HepG2 (cell line): ENCODE measurements at regions not wholly inside any gene's neighbourhood (a gene's known extent, or its start where the extent isn't known, plus 50 kb on each side); places are given as distances from the start of the nearest gene placed in this dataset.

ENCODE experiments used
- ATAC-seq: fragments of 200-7000 bp; cut with Tn5 transposase; 3 replicates; pipeline ENCODE4 v1.9.1; 2020; ENCODE audit warnings: mild to moderate bottlenecking, moderate library complexity
- BruUV-seq: library from RNA; stranded (reverse); fragments of 400-500 nt; replicated peaks from 2 replicates; lab custom pipeline; 2021; lab: Mats Ljungman, UMichigan
- CTCF ChIA-PET: fragments of 300-600 bp; formaldehyde crosslinking; extraction: SDS; loops from one replicate; lab custom pipeline; 2021; ENCODE audit warnings: low total read pairs, inconsistent platforms, low intra/inter-chr PET ratio; lab: Yijun Ruan, JAX
- POLR2A ChIA-PET: fragments of 350-600 bp; sonication (Branson Sonifier 250); formaldehyde crosslinking; loops from one replicate; lab custom pipeline; 2020; ENCODE audit warnings: antibody characterized with exemption, inconsistent platforms; lab: Yijun Ruan, JAX
- DNase-seq: peaks from one replicate; pipeline ENCODE4 v3.0.0-alpha.2; 2015; ENCODE audit warnings: low spot score
- FAIRE-seq: peaks from 3 replicates; lab custom pipeline; 2011; peaks lifted over from hg19 to GRCh38; lab: Jason Lieb, UNC
- H2AFZ ChIP-seq: one replicate; pipeline ENCODE4 v1.6.1; 2011; ENCODE audit warnings: low read length, inconsistent platforms
- H3K27ac ChIP-seq: fragments of 300-600 bp; 3 replicates; pipeline ENCODE4 v1.8.0; 2011; ENCODE audit warnings: mixed run types, mild to moderate bottlenecking, mixed read lengths, low read length, inconsistent platforms; ENCODE audit not compliant: insufficient read depth; ENCODE audit errors: extremely low read length
- H3K27me3 ChIP-seq, 2 experiments: fragments of 200-600 bp in 1 of 2; 2 replicates in 1 of 2; 3 replicates in 1 of 2; pipeline versions ENCODE4 v1.6.0 to v1.8.0; 2011; ENCODE audit warnings: low read length in 2 of 2, mild to moderate bottlenecking in 2 of 2, moderate library complexity in 2 of 2, inconsistent platforms in 1 of 2; ENCODE audit not compliant: insufficient read depth in 2 of 2, control insufficient read depth in 1 of 2
- H3K36me3 ChIP-seq, 2 experiments: fragments of 200-600 bp in 1 of 2; replicated peaks in 1 of 2; 2 replicates in 1 of 2; 3 replicates in 1 of 2; pipeline versions ENCODE4 v1.5.1 to v1.8.0; 2011; ENCODE audit warnings: low read length in 2 of 2, inconsistent platforms in 1 of 2; ENCODE audit not compliant: insufficient read depth in 2 of 2, control insufficient read depth in 1 of 2
- H3K4me1 ChIP-seq: 2 replicates; pipeline ENCODE4 v1.5.1; 2012; ENCODE audit warnings: low read length, inconsistent platforms; ENCODE audit not compliant: insufficient read depth
- H3K4me2 ChIP-seq: 2 replicates; pipeline ENCODE4 v1.6.0; 2011; ENCODE audit warnings: low read depth, low read length, inconsistent platforms
- H3K4me3 ChIP-seq, 3 experiments: fragments of 200-600 bp in 1 of 3; sonication (generic), shearing (Covaris generic) in 1 of 3; replicated peaks in 1 of 3; 2 replicates each; pipeline ENCODE4 v1.5.1; 2011 to 2016; ENCODE audit warnings: low read length in 3 of 3, inconsistent platforms in 2 of 3, low read depth in 2 of 3, mild to moderate bottlenecking in 2 of 3, control low read depth in 1 of 3, mixed read lengths in 1 of 3; ENCODE audit not compliant: insufficient read depth in 1 of 3
- H3K79me2 ChIP-seq: one replicate; pipeline ENCODE4 v1.6.1; 2011; ENCODE audit warnings: low read length, inconsistent platforms; ENCODE audit not compliant: insufficient read depth
- H3K9ac ChIP-seq: 2 replicates; pipeline ENCODE4 v1.6.0; 2011; ENCODE audit warnings: mild to moderate bottlenecking, low read depth, low read length, inconsistent platforms; ENCODE audit not compliant: insufficient read depth
- H3K9me3 ChIP-seq: 2 replicates; pipeline ENCODE4 v1.5.1; 2012; ENCODE audit warnings: mild to moderate bottlenecking, low read length
- H4K20me1 ChIP-seq: 2 replicates; pipeline ENCODE4 v1.6.0; 2011; ENCODE audit warnings: inconsistent platforms, mild to moderate bottlenecking, low read length, moderate library complexity; ENCODE audit not compliant: insufficient read depth
- CCDC6 ChIP-seq: sonication (generic); formaldehyde crosslinking; IDR thresholded peaks from 2 replicates; pipeline ENCODE4 v1.8.1; 2022; ENCODE audit warnings: mild to moderate bottlenecking, missing genetic modification reagents, moderate library complexity
- E2F5 ChIP-seq: sonication (generic); formaldehyde crosslinking; conservative IDR thresholded peaks from 2 replicates; pipeline ENCODE4 v1.4.0; 2020; ENCODE audit warnings: missing genetic modification reagents
- GABPB1 ChIP-seq: IDR thresholded peaks from 2 replicates; pipeline ENCODE4 v1.6.1; 2016; ENCODE audit warnings: mild to moderate bottlenecking, missing genetic modification reagents, moderate library complexity, missing compliant biosample characterization
- HNRNPK ChIP-seq: fragments of 200-400 bp; formaldehyde crosslinking; IDR thresholded peaks from 2 replicates; pipeline ENCODE4 v1.6.1; 2018; ENCODE audit warnings: low read length, low read depth, moderate library complexity, mild to moderate bottlenecking; ENCODE audit not compliant: poor library complexity, severe bottlenecking
- IRF2 ChIP-seq: IDR thresholded peaks from 2 replicates; pipeline ENCODE4 v1.6.1; 2018; ENCODE audit warnings: missing genetic modification reagents, missing compliant biosample characterization
- MIXL1 ChIP-seq: IDR thresholded peaks from 2 replicates; pipeline ENCODE4 v1.6.1; 2016
- MYPOP ChIP-seq: sonication (generic); formaldehyde crosslinking; IDR thresholded peaks from 2 replicates; pipeline ENCODE4 v1.8.1; 2023; ENCODE audit warnings: mild to moderate bottlenecking, moderate library complexity, missing genetic modification reagents
- PAX8 ChIP-seq: sonication (generic); formaldehyde crosslinking; IDR thresholded peaks from 2 replicates; pipeline ENCODE4 v1.8.0; 2022; ENCODE audit warnings: mild to moderate bottlenecking, missing genetic modification reagents, borderline replicate concordance
- ZNF20 ChIP-seq: sonication (generic); formaldehyde crosslinking; IDR thresholded peaks from 2 replicates; pipeline ENCODE4 v1.4.0; 2020; ENCODE audit warnings: mild to moderate bottlenecking, moderate library complexity, missing genetic modification reagents
- ZNF24 ChIP-seq: fragments of 450-650 bp; IDR thresholded peaks from 2 replicates; pipeline ENCODE4 v1.6.1; 2017; ENCODE audit warnings: antibody characterized with exemption, mild to moderate bottlenecking
- ZNF276 ChIP-seq: sonication (generic); formaldehyde crosslinking; IDR thresholded peaks from 2 replicates; pipeline ENCODE4 v1.4.0; 2020; ENCODE audit warnings: mild to moderate bottlenecking, low read depth, missing genetic modification reagents
- ZNF574 ChIP-seq: sonication (generic); formaldehyde crosslinking; IDR thresholded peaks from 2 replicates; pipeline ENCODE4 v1.4.0; 2020; ENCODE audit warnings: missing genetic modification reagents
- ZNF597 ChIP-seq: sonication (generic); formaldehyde crosslinking; IDR thresholded peaks from 2 replicates; pipeline ENCODE4 v1.5.0; 2020; ENCODE audit warnings: missing genetic modification reagents
- ZNF7 ChIP-seq: IDR thresholded peaks from 2 replicates; pipeline ENCODE4 v1.6.1; 2016; ENCODE audit warnings: missing biosample characterization, missing genetic modification reagents
- ZNF777 ChIP-seq: sonication (generic); formaldehyde crosslinking; IDR thresholded peaks from 2 replicates; pipeline ENCODE4 v1.4.0; 2020; ENCODE audit warnings: missing genetic modification reagents
- WGBS: methylation state at CpG from one replicate; pipeline ENCODE4 v1.1.6; 2017; ENCODE audit warnings: low lambda C conversion rate; 5-methylcytosine and 5-hydroxymethylcytosine counted together
- in situ Hi-C: cut with HindIII; loops from 2 replicates; pipeline ENCODE4 v1.10.0; 2017; ENCODE audit warnings: low pct_unique_long_range_greater_than_20kb; ENCODE audit not compliant: extremely low pct_ligation_motif_present
- intact Hi-C: fragments of 100-400 bp; cut with micrococcal nuclease; formaldehyde crosslinking; loops from one replicate; pipeline ENCODE4 v1.10.0; 2022; ENCODE audit not compliant: unreplicated experiment

- no peak for TF ChIP-seq MYPOP (CRISPR knock-in tag)
- no peak for TF ChIP-seq ZNF24
- no peak for TF ChIP-seq GABPB1
- TF ChIP-seq ZNF777 (CRISPR knock-in tag): no peak
- no peak for TF ChIP-seq ZNF574 (CRISPR knock-in tag)
- TF ChIP-seq MIXL1 (CRISPR knock-in tag): no peak
- TF ChIP-seq IRF2: no peak
Measured at GRCh38 chr5:108562205-108562454, 180.2 kb upstream of the FBXL17 start (continued).

- BruUV-seq: no TSS peak
- Histone ChIP-seq H3K4me1 (no peaks in the 10 kb centered on the region), H3K27ac (no peak overlapping the region), H3K36me3 (no peaks in the 10 kb centered on the region), H3K4me3 (no peak overlapping the region), H4K20me1 (no peaks in the 10 kb centered on the region), H3K4me2 (no peak overlapping the region), H2AFZ (no peak overlapping the region), H3K9ac (no peak overlapping the region), H3K27me3 (no peaks in the 10 kb centered on the region), H3K79me2 (no peaks in the 10 kb centered on the region), H3K9me3 (no peaks in the 10 kb centered on the region)
- in situ Hi-C loops: no loop called here
- ChIA-PET POLR2A (no interaction called here), CTCF (no interaction called here)
- FAIRE-seq: no peak
- intact Hi-C loops: no loop called here
- ATAC-seq: no peak
- 7% methylated on average over 2 of the region's 2 CpGs for WGBS
- DNase-seq: no peak
- TF ChIP-seq ZNF597 (no peak), HNRNPK (no peak), ZNF276 (CRISPR knock-in tag) (no peak), PAX8 (no peak), ZNF7 (no peak), E2F5 (CRISPR knock-in tag) (no peak), CCDC6 (CRISPR knock-in tag) (no peak), ZNF20 (CRISPR knock-in tag) (no peak)
Measured at GRCh38 chr5:108561416-108562204, 179.7 kb upstream of the FBXL17 start.
